Inferior parietal cortex (tissue), 1 donor: ENCODE measurements at regions not wholly inside any gene's neighbourhood (a gene's known extent, or its start where the extent isn't known, plus 50 kb on each side); places are given as distances from the start of the nearest gene placed in this dataset.

Experiments
- DNase-seq: peaks from one replicate; pipeline ENCODE4 v3.0.0-alpha.2; 2016; ENCODE audit errors: extremely low spot score

GRCh38 chr3:44080474-44081072, 161.1 kb upstream of the TOPAZ1 start:
- DNase-seq: no peak

DNA sequence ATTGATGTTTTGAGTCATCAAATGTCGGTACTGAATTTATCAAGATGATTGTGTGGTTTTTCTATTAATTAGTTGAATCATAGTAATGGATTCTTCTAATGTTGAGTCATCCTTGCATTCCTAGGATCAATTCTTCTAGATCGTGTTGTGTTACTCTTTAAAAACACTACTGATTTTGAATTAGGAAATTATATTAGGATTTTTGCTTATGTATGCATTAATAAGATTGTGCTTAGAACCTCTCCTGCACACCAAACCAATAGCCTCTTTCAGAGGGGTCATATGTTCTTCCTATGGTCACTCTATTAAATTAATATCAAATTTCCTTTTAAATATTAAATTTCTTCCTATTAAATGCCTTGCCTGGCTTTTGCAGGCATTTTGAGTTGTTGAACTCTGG, 151.7 kb upstream of the TOPAZ1 start:
- DNase-seq: no peak

GRCh38 chr3:44092497-44092896, 149.2 kb upstream of the TOPAZ1 start:
- no peak for DNase-seq

DNA sequence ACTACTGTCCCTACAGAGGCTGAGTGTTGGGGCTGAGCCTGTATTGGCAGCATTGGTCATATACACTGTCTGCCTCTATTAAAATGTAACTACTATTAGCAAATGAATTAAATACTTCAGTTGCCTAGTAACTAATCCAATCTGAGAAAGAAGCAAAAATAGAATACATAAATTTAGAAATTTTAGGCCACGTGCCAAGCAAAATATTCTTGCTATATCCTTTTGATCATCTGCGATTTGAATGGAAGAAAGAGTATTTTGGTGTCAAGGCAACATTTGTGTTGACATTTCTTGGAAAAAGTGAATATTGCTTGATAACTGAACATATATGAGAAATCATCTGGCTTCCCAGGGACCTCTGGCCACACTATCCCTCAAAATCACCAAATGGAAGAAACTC, 148.2 kb upstream of the TOPAZ1 start:
- no peak for DNase-seq

DNA sequence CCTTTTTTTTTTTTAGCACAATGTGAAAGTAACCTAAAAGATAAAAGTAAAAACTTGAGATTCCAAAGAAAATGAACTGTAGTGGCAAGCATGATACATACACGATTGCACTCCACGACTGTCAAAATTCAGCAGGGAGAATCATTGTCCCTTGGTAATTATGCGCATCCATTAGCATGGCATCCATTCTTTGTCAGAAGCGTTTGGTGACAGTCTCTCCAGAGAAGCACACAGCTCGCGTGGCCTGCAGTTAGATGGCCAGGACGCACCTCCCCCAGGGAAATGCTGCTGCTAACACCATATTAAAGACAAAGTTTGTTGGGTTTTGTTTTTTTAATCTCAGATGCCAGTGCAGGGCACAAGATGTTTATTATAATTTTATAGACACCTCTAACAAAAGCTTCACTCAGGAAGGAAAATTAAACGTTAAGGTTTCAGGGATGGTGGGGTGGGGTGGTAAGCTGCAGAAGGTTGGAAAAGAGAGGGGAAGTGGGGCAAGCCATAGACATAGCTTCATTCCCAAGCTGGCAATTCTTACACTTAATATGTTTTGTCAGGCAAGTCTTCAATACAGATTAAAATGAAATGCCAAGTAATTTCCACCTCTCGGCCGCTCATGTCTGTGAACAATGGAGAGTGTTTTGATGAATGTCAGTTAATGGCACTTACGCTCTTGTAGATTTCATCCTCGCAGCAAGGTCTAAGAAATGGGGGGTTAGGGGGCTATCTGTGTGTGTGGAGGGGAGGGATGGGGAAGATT, 142.8 kb upstream of the TOPAZ1 start:
- DNase-seq: no peak

DNA sequence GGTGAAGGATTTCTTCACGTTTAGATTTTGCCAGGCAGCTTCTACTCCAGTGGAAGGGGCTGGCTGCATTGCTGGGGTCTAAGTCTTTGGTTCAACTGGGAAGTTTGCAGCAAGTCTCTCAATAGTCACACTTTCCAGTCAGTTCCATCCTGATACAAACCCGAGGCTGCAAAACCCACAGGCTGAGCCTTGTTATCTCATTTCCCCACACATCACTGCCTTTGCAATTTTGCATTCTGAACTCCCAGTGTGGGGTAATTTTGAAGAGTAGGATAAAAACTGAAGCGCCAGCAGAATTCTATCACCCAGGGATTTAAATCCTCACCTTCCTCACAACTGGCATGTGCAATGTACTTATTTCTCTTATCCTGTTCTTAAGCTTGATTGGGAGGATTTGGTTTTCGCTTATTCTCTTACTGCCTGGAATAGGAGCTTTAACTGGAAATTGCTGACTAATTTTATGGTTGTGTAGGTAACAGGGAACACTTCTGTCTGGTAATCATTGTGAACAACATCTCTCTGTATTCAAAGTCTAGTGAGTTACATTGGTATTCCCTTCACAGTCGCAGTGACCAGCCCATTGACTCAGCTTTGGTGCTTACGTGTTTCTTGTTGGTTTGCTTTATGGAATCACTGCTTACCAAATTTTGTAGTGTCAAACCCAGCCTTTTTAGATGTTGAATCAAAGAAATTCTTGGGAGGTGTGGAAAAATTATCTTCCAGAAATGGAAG, 142.0 kb upstream of the TOPAZ1 start:
- no peak for DNase-seq

GRCh38 chr3:44100298-44100695, 141.4 kb upstream of the TOPAZ1 start:
- no peak for DNase-seq

DNA sequence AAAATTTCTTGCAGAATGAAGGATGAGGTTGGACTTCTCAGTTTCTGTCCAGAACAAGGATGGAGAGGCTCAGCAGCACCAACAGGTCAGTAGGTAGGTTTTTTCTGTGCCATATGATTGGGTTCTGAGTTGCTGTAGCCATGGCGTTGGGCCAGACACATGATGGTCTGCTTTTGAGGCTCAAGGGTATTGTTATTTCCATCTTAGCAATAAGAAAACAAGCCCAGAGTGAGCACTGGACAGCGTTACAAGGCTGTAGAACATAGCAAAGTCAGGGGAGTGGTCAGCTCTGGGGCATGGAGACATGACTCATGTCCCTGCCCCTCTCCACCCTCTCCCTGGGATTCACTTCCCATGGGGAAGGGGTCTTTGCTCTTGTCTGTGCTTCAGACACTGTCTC, 137.6 kb upstream of the TOPAZ1 start:
- DNase-seq: no peak

DNA sequence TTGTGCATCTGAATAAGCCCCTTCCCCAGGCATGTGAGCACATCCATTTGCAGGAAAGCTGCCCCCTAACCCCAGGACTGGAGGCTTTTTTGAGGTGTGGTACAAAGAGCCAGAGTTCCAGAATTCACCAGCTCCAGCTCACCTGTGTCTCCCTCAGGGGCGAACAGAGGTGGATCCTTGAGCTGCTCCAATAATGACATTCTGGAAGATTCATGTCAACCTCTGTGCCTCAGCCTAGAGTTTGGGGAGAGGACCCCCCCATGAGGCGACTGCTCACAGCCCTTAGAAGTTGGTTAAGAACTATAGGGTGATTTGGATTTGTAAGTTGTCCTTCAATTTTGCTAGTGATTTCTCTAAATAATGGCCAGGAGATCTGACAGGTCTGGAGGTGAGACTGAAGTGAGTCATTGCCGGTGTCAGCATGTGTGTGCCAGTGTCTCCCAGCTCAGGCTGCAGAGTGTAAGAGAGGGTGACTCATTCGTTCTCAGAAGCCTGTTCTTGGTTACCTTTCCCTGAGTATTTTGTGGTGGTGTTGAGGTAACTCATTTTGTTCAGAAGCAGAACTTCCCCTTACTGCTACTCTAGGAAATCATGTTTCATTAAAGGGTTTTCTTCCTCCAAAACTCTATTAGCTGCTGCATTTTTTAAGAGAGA, 136.9 kb upstream of the TOPAZ1 start:
- no peak for DNase-seq

DNA sequence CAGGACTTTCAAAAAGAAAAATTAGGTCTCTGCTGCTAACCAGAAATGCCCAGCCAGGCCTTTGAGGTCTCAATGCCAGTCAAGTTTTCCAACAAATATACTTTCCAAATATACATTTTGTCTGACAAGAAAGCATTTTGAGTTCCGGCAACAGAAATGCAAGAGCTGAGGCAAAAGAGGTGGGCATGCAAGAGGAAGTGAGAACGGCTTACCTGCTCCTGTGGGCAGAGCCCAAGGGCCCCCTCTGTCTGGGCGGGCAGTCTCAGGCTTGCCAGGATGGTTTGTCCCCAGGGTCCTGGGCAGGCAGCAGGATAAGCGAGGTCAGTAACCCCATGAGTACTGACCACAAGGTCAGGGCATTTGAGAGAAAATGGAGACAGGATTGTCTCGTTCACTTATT, 136.1 kb upstream of the TOPAZ1 start:
- no peak for DNase-seq

DNA sequence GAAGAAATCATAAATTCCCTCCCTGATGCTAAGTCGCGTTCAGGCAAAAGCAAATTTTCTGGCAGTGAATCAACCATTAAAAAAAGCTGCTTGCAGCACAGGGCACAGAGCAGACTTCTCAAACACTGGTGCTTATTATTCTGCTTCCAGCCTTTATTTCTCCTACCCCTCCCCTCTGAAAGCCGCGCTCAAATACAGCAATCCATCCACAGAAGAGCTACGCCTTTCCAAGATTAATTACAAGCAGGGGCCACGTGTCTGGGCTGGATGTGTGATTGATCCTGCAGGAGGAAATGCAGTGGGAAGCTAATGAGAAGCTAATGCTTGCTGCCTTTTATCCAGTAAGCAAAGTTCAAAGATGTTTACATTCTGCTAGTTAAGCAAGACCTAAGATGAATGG, 134.9 kb upstream of the TOPAZ1 start:
- DNase-seq: no peak

DNA sequence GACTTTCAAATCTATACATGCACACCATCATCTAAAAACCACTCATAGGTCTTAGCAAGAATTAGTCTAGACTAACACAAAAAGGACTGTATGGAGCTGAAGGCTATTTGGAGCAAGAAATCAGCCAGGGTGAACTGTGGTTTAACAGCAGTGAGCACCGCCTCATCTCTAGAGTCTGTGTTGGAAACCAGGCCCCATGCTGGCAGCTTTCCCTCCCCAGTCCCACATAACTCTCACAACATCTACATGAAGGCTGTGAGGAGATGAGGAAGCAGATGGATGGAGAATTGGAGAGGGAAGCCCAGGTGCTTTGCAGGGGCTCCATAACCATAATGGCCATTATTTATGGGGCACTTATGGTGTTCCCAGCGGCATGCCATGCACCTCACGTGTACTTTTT, 133.2 kb upstream of the TOPAZ1 start:
- DNase-seq: no peak

- DNase-seq: no peak
Measured at GRCh38 chr3:44109771-44110361, 131.8 kb upstream of the TOPAZ1 start.

- no peak for DNase-seq
Measured at GRCh38 chr3:44110648-44111047, 131.0 kb upstream of the TOPAZ1 start.

- DNase-seq: no peak
Measured at GRCh38 chr3:44111482-44111881, 130.2 kb upstream of the TOPAZ1 start.

DNA sequence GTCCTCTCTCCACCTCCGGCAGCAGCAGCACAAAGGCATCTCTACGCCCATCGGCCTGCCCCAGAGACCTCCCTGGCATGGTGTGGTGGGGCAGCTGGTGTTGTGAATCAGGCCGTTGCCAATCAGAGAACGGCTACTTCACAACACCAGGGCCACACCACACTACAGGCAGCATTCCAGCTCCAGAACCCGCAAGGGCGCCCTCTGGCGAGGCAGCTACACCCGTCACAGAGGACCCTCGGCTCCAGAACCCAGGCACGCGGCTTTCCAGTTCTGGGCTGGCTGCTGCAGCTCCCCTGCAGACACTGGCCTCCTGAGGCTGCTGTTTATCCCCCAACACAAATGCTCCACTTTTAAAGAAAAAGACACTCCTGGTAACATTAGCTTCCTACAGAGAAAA, 127.5 kb upstream of the TOPAZ1 start:
- no peak for DNase-seq

DNA sequence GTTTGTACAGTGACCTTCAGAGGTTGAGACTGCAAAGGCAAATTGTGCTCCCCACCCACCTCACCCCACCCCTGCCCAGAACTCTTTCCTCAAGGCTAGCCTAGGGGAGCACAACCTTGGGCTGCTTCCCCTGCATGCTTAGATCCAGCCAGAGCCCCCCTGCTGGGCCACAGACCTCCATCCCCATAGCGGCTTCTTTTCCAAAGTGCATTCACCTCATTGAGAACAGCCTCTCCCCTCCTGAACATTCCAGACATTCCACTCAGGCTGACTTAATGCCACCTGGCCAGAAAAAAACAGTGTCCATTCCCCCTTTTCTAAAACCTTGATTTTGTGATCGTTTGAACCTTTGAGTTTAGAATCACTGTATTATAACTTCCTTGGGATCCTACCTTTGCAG, 124.4 kb upstream of the TOPAZ1 start:
- no peak for DNase-seq

GRCh38 chr3:44117736-44118135, 124.0 kb upstream of the TOPAZ1 start:
- no peak for DNase-seq

DNA sequence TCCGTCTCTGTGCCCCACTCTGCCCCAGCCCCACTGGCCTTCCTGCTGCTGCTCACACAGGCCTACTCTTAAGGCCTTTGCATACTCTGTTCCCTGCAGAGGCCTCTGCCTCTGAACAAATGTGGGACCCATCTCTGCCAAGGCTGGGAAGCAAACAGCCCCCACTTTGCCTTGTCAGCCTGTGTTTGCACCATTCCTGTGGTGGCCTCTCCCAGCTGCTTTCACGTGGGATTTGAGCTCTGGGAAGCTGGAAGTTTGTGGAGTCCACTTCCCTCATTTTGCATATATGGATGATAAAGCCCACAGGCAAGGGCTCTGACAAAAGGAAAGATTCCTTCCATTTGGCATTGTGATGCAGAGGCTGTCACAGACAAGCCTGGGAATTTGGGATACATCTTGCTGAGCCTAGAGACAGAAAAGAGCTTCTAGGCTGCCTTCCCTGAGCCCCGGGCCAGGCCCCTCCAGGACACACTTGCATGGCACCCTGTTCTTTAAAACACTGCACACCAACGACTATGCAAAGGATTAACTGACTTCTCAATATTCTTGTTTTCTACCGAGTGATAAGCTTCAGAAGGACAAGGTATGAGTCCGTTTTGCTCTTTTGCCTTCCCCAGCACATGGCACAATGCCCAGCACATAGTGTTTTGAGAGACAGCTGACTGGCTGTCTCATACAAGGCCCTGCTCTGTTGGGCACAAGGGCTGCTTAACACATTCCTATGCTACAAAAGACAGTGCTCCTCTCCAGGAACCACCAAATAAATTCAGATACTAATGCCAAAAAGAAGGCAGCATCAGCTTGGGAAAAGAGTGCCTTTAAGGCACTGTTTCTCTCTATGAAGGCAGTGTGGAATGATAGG, 120.7 kb upstream of the TOPAZ1 start:
- DNase-seq: no peak

GRCh38 chr3:44125246-44125645, 116.4 kb upstream of the TOPAZ1 start:
- no peak for DNase-seq

DNA sequence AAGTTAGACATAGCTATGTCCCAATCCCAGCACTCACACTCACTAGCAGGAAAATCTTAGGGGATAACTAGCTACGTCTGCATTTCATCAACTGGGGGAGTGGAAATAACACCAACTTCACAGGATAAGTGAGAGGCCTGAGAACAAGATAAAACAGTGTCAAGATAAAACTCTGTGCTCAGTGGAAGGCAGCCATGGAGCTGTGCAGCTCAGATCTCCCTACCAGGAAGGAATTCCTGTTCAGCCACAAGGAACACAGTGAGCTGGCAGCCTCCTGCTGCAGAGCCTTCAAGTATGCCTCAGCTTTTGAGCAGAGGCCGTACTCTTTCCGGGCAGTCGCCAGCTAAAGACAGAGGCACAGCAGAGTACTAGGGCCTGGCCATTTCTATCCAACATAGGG, 115.8 kb upstream of the TOPAZ1 start:
- DNase-seq: no peak
